KBM-7 (cell line): ENCODE measurements at regions not wholly inside any gene's neighbourhood (a gene's known extent, or its start where the extent isn't known, plus 50 kb on each side); places are given as distances from the start of the nearest gene placed in this dataset.

Experiments used
- DNase-seq: peaks from one replicate; pipeline ENCODE4 v3.0.0-alpha.2; 2015
- in situ Hi-C: fragments of 300-500 bp; cut with MboI; formaldehyde crosslinking; loops from 2 replicates; pipeline ENCODE4 v1.14.3; 2020; ENCODE audit warnings: low sequenced_read_pairs, low pct_unique_long_range_greater_than_20kb, mixed read lengths

- DNase-seq: no peak
- in situ Hi-C loops: no loop called here
Measured at GRCh38 chr12:107379852-107380567, 286.7 kb upstream of the CRY1 start.

- no peak for DNase-seq
- in situ Hi-C loops: no loop called here
Measured at GRCh38 chr12:107384645-107385044, 291.3 kb upstream of the CRY1 start.

GRCh38 chr12:107385509-107385908, 292.2 kb upstream of the CRY1 start:
- in situ Hi-C loops: no loop called here

GRCh38 chr12:107386569-107386968, 293.2 kb upstream of the CRY1 start:
- in situ Hi-C loops: no loop called here
- no peak for DNase-seq

More at GRCh38 chr12:107385509-107385908, 292.2 kb upstream of the CRY1 start:
- no peak for DNase-seq

- in situ Hi-C loops: no loop called here
- no peak for DNase-seq
Measured at GRCh38 chr12:107388263-107388662, 294.9 kb upstream of the CRY1 start.

- in situ Hi-C loops: no loop called here
- no peak for DNase-seq
Measured at GRCh38 chr12:107390414-107390813, 295.2 kb upstream of the PWP1 start.

- in situ Hi-C loops: no loop called here
- DNase-seq: no peak
Measured at GRCh38 chr12:107393043-107393717, 292.4 kb upstream of the PWP1 start.

- in situ Hi-C loops: no loop called here
- DNase-seq: no peak
Measured at GRCh38 chr12:107394693-107395092, 290.9 kb upstream of the PWP1 start.

GRCh38 chr12:107395817-107396216, 289.8 kb upstream of the PWP1 start:
- in situ Hi-C loops: no loop called here
- no peak for DNase-seq

- in situ Hi-C loops: no loop called here
- no peak for DNase-seq
Measured at GRCh38 chr12:107396991-107397390, 288.6 kb upstream of the PWP1 start.

GRCh38 chr12:107397890-107398500, 287.6 kb upstream of the PWP1 start:
- in situ Hi-C loops: no loop called here
- DNase-seq: no peak

GRCh38 chr12:107399046-107399445, 286.6 kb upstream of the PWP1 start:
- DNase-seq: no peak
- in situ Hi-C loops: no loop called here

GRCh38 chr12:107400686-107401447, 284.7 kb upstream of the PWP1 start:
- in situ Hi-C loops: no loop called here
- peak; percentile 5 for DNase-seq

- in situ Hi-C loops: no loop called here
- peak; percentile 57 for DNase-seq
Measured at GRCh38 chr12:107402041-107403022, 283.3 kb upstream of the PWP1 start.

- in situ Hi-C loops: no loop called here
- peak; percentile 28 for DNase-seq
Measured at GRCh38 chr12:107404981-107405380, 280.6 kb upstream of the PWP1 start.

- in situ Hi-C loops: no loop called here
Measured at GRCh38 chr12:107405436-107405835, 280.2 kb upstream of the PWP1 start.

GRCh38 chr12:107406932-107407331, 278.7 kb upstream of the PWP1 start:
- DNase-seq: no peak
- in situ Hi-C loops: no loop called here

More at GRCh38 chr12:107405436-107405835, 280.2 kb upstream of the PWP1 start:
- DNase-seq: no peak

GRCh38 chr12:107411792-107412535, 273.6 kb upstream of the PWP1 start:
- in situ Hi-C loops: no loop called here
- no peak for DNase-seq
